KMS-11 (cell line): ENCODE measurements at regions not wholly inside any gene's neighbourhood (a gene's known extent, or its start where the extent isn't known, plus 50 kb on each side); places are given as distances from the start of the nearest gene placed in this dataset.

Experiments
- H2AFZ ChIP-seq: fragments of 200-600 bp; sonication (generic); 2 replicates; pipeline ENCODE4 v1.6.1; 2016; ENCODE audit warnings: antibody characterized with exemption, mixed run types, low read depth
- H3K27ac ChIP-seq: fragments of 200-600 bp; sonication (generic); 2 replicates; pipeline ENCODE4 v1.6.1; 2016; ENCODE audit warnings: mild to moderate bottlenecking, mixed run types
- H3K27me3 ChIP-seq: fragments of 200-600 bp; sonication (generic); 2 replicates; pipeline ENCODE4 v1.6.1; 2017; ENCODE audit warnings: mild to moderate bottlenecking, low read depth, mixed run types, moderate library complexity; ENCODE audit not compliant: insufficient read depth
- H3K36me3 ChIP-seq: fragments of 200-600 bp; sonication (generic); 2 replicates; pipeline ENCODE4 v1.6.1; 2017; ENCODE audit warnings: mild to moderate bottlenecking, mixed run types; ENCODE audit not compliant: insufficient read depth
- H3K4me1 ChIP-seq: fragments of 200-600 bp; sonication (generic); 2 replicates; pipeline ENCODE4 v1.6.1; 2016; ENCODE audit warnings: mild to moderate bottlenecking, low read depth, mixed run types; ENCODE audit not compliant: poor library complexity, severe bottlenecking
- H3K4me2 ChIP-seq: fragments of 200-600 bp; sonication (generic); 2 replicates; pipeline ENCODE4 v1.7.0; 2016; ENCODE audit warnings: mild to moderate bottlenecking, mixed run types
- H3K4me3 ChIP-seq: fragments of 200-600 bp; sonication (generic); IDR thresholded peaks from 2 replicates; pipeline ENCODE4 v1.6.1; 2017; ENCODE audit warnings: low read depth, low read length, mixed read lengths; ENCODE audit not compliant: insufficient read depth
- H3K79me2 ChIP-seq: fragments of 200-600 bp; sonication (generic); 2 replicates; pipeline ENCODE4 v1.6.1; 2016; ENCODE audit warnings: low read depth, mixed run types; ENCODE audit not compliant: insufficient read depth
- H3K9ac ChIP-seq: fragments of 200-600 bp; sonication (generic); 2 replicates; pipeline ENCODE4 v1.6.1; 2016; ENCODE audit warnings: mild to moderate bottlenecking, mixed run types
- H4K20me1 ChIP-seq: fragments of 200-600 bp; sonication (generic); 2 replicates; pipeline ENCODE4 v1.6.1; 2016; ENCODE audit warnings: mild to moderate bottlenecking, mixed run types; ENCODE audit not compliant: insufficient read depth
- TF ChIP-seq, protein P1 (sequence below): fragments of 200-600 bp; sonication (generic); conservative IDR thresholded peaks from 2 replicates; pipeline ENCODE4 v1.6.1; 2017; ENCODE audit warnings: low read depth, mild to moderate bottlenecking, antibody characterized with exemption, low read length, moderate library complexity, mixed read lengths

DNA sequence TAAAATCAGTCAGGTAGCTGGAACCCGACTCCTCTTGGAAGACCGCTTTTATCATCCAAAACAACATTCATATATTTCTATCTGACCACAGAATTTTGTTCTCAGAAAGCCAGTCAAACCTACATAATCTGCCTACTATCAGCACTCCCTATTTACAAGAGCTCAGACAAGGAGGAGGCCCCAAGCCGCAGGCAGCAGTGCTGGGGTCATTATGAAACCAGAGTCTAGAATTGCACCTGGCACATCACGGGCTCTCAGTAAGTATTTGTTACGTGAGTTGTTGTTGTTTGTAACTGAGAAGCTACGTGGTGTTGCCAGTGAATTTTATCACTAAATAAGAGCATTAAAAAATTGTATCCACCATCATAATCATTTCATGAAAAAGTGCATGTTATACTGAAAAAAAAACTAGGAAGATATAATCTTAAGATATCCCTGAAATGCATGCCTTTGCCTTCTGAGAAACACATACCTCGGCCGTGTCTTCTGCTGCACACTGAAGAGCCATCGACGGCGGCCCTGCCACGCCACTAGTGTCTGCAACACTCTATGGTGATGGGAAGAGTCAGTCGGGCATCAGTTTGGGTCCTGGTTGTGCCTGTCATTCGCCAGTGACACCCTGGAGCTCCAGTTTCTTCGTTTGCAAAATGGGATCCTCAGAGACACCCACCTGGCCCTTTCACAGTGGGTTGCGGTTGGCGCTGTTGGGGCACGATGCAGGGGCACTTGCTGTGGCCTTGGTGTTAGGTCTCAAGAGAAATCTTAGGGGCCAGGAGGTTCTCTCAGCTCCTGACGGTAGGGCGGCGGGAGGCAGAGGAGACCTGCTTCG, 505.9 kb downstream of the EIPR1 start:
- no peaks in the 10 kb centered on the region for H3K27me3 ChIP-seq
- no peaks in the 10 kb centered on the region for H3K79me2 ChIP-seq

DNA sequence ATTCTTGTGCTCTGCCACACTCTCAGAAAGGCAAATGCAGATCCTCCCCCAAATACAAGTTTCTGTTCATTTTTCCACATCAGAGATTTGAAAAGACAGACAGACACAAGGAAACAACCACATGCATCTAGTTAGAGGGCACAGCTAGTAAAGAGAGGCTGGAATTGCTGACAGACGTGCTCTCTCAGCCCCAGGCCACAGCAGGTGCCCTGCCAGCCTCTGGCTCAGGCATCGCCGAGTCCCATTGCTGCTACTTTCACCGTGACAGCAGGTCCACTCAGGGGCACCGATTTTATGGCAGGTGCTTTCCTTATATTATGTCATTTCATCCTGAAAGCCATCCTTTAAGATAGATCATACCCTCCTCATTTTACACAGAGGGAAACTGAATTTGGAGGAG, 507.5 kb downstream of the EIPR1 start:
- peak overlapping the region; percentile 78 for H3K4me2 ChIP-seq
- TF ChIP-seq, protein P1, sequence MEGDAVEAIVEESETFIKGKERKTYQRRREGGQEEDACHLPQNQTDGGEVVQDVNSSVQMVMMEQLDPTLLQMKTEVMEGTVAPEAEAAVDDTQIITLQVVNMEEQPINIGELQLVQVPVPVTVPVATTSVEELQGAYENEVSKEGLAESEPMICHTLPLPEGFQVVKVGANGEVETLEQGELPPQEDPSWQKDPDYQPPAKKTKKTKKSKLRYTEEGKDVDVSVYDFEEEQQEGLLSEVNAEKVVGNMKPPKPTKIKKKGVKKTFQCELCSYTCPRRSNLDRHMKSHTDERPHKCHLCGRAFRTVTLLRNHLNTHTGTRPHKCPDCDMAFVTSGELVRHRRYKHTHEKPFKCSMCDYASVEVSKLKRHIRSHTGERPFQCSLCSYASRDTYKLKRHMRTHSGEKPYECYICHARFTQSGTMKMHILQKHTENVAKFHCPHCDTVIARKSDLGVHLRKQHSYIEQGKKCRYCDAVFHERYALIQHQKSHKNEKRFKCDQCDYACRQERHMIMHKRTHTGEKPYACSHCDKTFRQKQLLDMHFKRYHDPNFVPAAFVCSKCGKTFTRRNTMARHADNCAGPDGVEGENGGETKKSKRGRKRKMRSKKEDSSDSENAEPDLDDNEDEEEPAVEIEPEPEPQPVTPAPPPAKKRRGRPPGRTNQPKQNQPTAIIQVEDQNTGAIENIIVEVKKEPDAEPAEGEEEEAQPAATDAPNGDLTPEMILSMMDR: no peak

More for the DNA sequence above, 505.9 kb downstream of the EIPR1 start:
- TF ChIP-seq, protein P1: no peak
- Histone ChIP-seq H3K27ac (peak overlapping the region; percentile 93), H4K20me1 (no peaks in the 10 kb centered on the region), H3K4me3 (no peak overlapping the region), H3K9ac (peak overlapping the region; percentile 49; the same call in 1 of the 2 replicates), H3K36me3 (no peaks in the 10 kb centered on the region), H2AFZ (no peak overlapping the region; the same call in 1 of the 2 replicates), H3K4me1 (peaks cover 75% of the 10 kb centered on the region), H3K4me2 (peak overlapping the region; percentile 78)

DNA sequence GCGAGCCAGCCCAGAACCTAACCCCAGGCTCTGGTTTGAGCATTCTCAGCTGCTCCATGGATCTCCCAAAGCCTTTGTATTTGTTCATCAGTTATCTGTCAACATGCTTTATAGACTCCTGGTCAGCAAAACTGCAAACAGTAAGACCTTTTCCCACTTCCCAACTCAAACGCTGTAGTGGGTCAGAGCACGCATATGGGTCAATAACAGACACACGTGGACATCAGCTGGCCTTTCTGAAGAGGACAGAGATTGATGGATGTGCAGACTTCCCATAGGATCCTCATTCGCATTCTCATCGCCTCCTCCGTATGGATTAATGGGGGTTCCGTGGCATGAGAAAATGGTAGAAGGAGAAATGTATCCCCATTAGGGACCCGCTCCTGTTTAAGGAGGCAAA, 508.1 kb downstream of the EIPR1 start:
- H2AFZ ChIP-seq: 0 out of 2 replicates have a peak overlapping the region, but pooled peaks have one; percentile 6
- no peak overlapping the region for H3K4me3 ChIP-seq
- peaks cover 62% of the 10 kb centered on the region for H3K4me1 ChIP-seq
- TF ChIP-seq, protein P1: no peak
- H3K27me3 ChIP-seq: no peaks in the 10 kb centered on the region
- H3K27ac ChIP-seq: peak overlapping the region; percentile 93
- H3K36me3 ChIP-seq: no peaks in the 10 kb centered on the region
- peak overlapping the region; percentile 78 for H3K4me2 ChIP-seq
- H4K20me1 ChIP-seq: no peaks in the 10 kb centered on the region
- no peaks in the 10 kb centered on the region for H3K79me2 ChIP-seq
- peak overlapping the region; percentile 49 for H3K9ac ChIP-seq

More for the DNA sequence above, 507.5 kb downstream of the EIPR1 start:
- H3K27ac ChIP-seq: peak overlapping the region; percentile 93
- H3K4me3 ChIP-seq: no peak overlapping the region
- H3K36me3 ChIP-seq: no peaks in the 10 kb centered on the region
- no peaks in the 10 kb centered on the region for H4K20me1 ChIP-seq
- H2AFZ ChIP-seq: peak overlapping the region; percentile 6; the same call in 1 of the 2 replicates
- H3K27me3 ChIP-seq: no peaks in the 10 kb centered on the region
- H3K4me1 ChIP-seq: peaks cover 68% of the 10 kb centered on the region
- no peaks in the 10 kb centered on the region for H3K79me2 ChIP-seq
- H3K9ac ChIP-seq: peak overlapping the region; percentile 49; the same call in 1 of the 2 replicates

DNA sequence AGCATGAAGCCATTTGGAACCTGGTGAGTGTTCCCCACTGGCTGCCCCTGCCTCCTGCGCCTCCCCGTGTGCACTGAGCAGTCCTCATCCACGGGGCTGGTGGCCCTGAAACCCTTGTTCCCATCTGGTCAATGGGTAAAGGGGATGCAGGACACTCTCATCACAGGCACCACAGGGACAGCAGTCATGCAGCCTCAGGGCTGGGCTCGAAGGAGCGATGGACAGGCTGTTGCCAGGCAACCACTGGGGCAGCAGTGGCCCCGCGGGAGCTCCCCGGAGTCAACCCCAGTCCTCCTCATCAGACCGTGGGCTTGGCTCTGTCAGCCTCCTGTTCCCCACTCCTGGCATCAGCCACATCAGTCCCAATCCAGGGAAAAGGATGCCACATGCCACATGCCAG, 509.5 kb downstream of the EIPR1 start:
- H3K27ac ChIP-seq: peak overlapping the region; percentile 93; the same call in 1 of the 2 replicates
- H4K20me1 ChIP-seq: no peaks in the 10 kb centered on the region
- peaks cover 48% of the 10 kb centered on the region for H3K4me1 ChIP-seq
- TF ChIP-seq, protein P1: no peak
- no peak overlapping the region for H2AFZ ChIP-seq
- no peaks in the 10 kb centered on the region for H3K36me3 ChIP-seq
- no peaks in the 10 kb centered on the region for H3K27me3 ChIP-seq
- no peak overlapping the region for H3K9ac ChIP-seq
- no peaks in the 10 kb centered on the region for H3K79me2 ChIP-seq
- H3K4me2 ChIP-seq: peak overlapping the region; percentile 78; the same call in 1 of the 2 replicates
- H3K4me3 ChIP-seq: no peak overlapping the region
